Astrocyte of the spinal cord (primary cell): ENCODE measurements at regions not wholly inside any gene's neighbourhood (a gene's known extent, or its start where the extent isn't known, plus 50 kb on each side); places are given as distances from the start of the nearest gene placed in this dataset.
"Not testable (repeated sequence)": the region's sequence is repeated elsewhere in the genome, so short reads cannot be mapped to it uniquely, and the experiment has no call there.

ENCODE experiments used
- DNase-seq: peaks from one replicate; pipeline ENCODE4 v3.0.0; 2011; ENCODE audit warnings: low read depth, low spot score
- H3K4me3 ChIP-seq: 2 replicates; pipeline ENCODE4 v1.5.1; 2011; ENCODE audit warnings: low read depth, mild to moderate bottlenecking, low read length, moderate library complexity
- in situ Hi-C: cut with HindIII; loops from 2 replicates; pipeline ENCODE4 v1.10.0; 2017; ENCODE audit warnings: low sequenced_read_pairs
- TF ChIP-seq, protein P1 (sequence below): IDR thresholded peaks from 2 replicates; pipeline ENCODE4 v1.5.1; 2012; ENCODE audit warnings: low read depth, mild to moderate bottlenecking, low read length, inconsistent platforms

GRCh38 chr14:31911160-31911559 lies 165.9 kb upstream of the ARHGAP5 start:
- in situ Hi-C loops: no loop called here
- TF ChIP-seq, protein P1, sequence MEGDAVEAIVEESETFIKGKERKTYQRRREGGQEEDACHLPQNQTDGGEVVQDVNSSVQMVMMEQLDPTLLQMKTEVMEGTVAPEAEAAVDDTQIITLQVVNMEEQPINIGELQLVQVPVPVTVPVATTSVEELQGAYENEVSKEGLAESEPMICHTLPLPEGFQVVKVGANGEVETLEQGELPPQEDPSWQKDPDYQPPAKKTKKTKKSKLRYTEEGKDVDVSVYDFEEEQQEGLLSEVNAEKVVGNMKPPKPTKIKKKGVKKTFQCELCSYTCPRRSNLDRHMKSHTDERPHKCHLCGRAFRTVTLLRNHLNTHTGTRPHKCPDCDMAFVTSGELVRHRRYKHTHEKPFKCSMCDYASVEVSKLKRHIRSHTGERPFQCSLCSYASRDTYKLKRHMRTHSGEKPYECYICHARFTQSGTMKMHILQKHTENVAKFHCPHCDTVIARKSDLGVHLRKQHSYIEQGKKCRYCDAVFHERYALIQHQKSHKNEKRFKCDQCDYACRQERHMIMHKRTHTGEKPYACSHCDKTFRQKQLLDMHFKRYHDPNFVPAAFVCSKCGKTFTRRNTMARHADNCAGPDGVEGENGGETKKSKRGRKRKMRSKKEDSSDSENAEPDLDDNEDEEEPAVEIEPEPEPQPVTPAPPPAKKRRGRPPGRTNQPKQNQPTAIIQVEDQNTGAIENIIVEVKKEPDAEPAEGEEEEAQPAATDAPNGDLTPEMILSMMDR: no peak
- no peak overlapping the region for H3K4me3 ChIP-seq
- no peak for DNase-seq

- no peak for DNase-seq
- in situ Hi-C loops: no loop called here
- TF ChIP-seq, protein P1: no peak
- no peak overlapping the region for H3K4me3 ChIP-seq
These were observed 163.7 kb upstream of the ARHGAP5 start for GRCh38 chr14:31913370-31913769.

- DNase-seq, in situ Hi-C loops, H3K4me3 ChIP-seq: not testable (repeated sequence)
These were observed 158.8 kb upstream of the ARHGAP5 start for GRCh38 chr14:31918289-31918688.

GRCh38 chr14:31920001-31920400 lies 157.1 kb upstream of the ARHGAP5 start:
- TF ChIP-seq, protein P1: no peak
- in situ Hi-C loops: no loop called here
- no peak for DNase-seq
- H3K4me3 ChIP-seq: no peak overlapping the region

- no peak for DNase-seq
- H3K4me3 ChIP-seq: no peak overlapping the region
- in situ Hi-C loops: no loop called here
- TF ChIP-seq, protein P1: no peak
These were observed 156.0 kb upstream of the ARHGAP5 start for GRCh38 chr14:31920989-31921650.

DNA sequence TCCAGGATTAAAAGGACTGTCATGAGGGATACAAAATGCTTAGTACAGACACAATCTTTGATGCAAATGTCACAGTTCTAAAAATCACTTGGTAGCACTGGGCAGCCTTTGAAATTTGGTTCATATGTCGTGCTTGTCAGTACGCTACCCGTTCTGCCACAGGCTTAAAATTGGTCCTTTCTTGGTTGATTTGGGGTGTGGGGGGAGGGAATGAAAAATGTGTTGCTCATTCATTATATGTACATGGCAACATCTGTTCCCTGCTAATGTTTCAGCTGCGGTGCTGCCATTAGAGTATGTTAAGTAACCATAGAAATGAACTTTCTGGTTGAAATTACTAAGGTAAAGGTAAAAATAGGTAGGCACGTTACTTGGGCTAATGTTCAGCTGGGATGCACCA lies 155.4 kb upstream of the ARHGAP5 start:
- DNase-seq: no peak
- TF ChIP-seq, protein P1: no peak
- in situ Hi-C loops: no loop called here
- no peak overlapping the region for H3K4me3 ChIP-seq

- no peak overlapping the region for H3K4me3 ChIP-seq
- TF ChIP-seq, protein P1: peak; percentile 56
- in situ Hi-C loops: no loop called here
- peak; percentile 46 for DNase-seq
These were observed 151.0 kb upstream of the ARHGAP5 start for GRCh38 chr14:31926123-31926522.
